ENCODE measurements at regions not wholly inside any gene's neighbourhood (a gene's known extent, or its start where the extent isn't known, plus 50 kb on each side); places are given as distances from the start of the nearest gene placed in this dataset.

- TF ChIP-seq MAFK (IDR thresholded peaks at IDR 0.05; ENCODE audit: low read depth, low read length) (no peak), SAP30 (IDR thresholded peaks at IDR 0.05; ENCODE audit: insufficient read depth, insufficient replicate concordance, low read length) (no peak), MAX (IDR thresholded peaks at IDR 0.05) (no peak), CBX5 (IDR thresholded peaks at IDR 0.05; ENCODE audit: low read depth, low read length) (no peak), SIRT6 (IDR thresholded peaks at IDR 0.05; ENCODE audit: low read length) (no peak)
These were observed 113.6 kb upstream of the MTNR1B start (continued) for GRCh38 chr11:92855607-92856405.
